NOMO-1 (cell line): ENCODE measurements at regions not wholly inside any gene's neighbourhood (a gene's known extent, or its start where the extent isn't known, plus 50 kb on each side); places are given as distances from the start of the nearest gene placed in this dataset.

ENCODE experiments used
- DNase-seq, 2 experiments: peaks; one replicate each; lab custom pipeline; 2025; ENCODE audit not compliant: unreplicated experiment in 2 of 2; lab: John Stamatoyannopoulos, UW

DNA sequence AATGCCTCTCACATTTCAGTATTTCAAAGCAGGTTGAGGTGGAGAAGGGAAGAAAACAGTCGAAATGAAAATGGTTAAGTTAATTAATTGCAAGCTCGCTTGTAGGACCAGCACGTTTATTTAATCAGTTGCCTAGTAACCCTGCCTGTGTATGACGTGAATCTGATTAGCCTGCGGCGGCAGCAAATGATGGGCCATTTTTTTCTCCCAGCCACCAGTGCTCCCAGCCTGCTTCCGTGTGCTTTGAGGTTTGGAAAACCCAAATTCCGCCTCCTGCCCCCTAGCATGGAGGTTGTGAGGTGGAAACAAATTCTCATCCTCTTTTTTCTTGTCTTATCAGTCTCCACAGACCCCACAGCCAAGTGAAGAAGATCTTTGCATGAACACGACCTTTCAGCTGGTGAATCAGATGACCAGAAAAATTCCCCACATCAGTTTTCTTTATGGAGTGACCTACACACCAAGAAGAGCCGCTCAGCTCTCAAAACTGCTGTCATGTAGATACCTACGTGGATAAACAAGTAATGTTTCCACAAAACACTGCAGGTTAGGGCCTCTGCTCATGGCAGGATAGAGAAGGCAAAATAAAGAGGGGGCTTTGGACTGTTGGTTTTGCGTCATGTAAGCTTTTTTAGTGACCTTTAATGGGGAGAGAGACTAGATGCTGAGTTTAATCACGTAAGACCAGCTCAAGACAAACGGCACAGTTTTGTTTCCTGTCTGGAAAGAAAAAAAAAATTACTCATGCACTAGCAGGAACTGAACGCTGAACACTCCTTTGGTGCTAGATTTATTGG lies 572.9 kb upstream of the NOX3 start:
- DNase-seq, result no peak

DNA sequence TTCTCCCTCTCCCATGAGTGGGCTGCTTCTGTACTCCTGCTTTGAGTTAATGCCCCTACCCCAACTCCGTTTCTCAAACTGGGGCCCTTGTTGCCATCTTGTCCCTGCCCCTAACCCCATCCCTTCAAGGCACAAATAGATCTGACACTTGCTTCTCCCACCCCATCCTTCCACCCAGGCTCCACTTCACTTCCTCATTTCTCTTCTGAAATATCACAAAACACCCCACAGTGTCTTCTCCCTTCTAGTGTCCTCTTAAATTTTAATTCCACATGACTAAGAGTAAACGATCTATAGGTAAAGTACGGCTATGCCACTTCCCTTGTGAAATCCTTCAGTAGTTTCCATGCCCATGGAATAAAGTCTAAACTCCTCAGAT lies 571.6 kb upstream of the NOX3 start:
- no peak for DNase-seq

DNA sequence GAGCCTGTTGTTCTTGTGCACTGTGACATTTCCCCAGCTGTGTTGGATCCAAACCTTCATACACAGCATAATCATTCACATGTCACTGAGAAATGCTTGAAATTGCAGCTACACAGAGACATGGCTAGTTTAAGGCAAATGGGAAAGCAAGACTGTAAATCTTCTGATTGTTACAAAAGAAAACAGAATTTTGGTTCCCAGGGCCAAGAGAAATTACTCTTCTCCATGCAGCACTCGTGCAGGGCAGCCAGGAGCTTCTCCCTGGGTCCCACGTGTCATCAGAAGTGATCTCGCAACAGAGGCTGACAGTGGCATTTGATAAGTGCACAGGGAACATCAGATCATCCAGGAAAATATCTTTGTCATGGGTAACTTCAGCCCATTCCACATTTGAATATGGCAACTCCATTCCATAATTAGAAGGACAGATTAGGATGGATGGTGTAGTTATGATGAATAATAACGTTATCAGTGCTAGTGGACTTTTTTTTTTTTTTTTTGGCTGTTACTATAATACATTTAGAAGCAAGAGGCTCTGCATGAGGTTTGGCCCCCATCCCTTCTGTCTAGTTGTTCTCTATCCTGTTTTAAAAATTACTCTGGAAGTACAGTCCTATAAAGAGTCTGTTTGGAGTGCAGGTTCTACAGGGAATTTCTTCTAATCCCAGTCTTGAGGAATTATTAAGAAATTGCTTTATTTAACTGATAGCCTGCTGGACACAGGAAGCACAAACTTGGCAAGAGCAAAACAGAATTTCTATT lies 571.0 kb upstream of the NOX3 start:
- no peak for DNase-seq

DNA sequence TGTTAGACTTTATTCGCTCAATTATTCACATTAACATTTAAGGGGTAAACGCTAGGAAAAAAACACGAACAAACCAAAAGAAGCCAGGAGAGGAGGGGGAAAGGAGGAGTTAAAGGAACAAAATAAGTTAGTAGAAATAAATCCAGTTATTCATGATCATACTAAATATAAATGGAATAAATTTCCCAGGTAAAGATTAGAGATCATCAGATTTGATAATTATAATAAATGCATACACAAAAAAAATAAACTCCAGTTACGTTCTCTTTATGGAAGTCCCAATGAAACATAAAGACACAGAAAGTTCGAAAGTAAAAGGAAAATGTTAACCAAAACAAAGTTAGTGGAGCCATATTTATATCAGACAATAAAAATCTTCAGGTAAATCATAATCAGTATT lies 568.7 kb upstream of the NOX3 start:
- DNase-seq, result no peak

DNA sequence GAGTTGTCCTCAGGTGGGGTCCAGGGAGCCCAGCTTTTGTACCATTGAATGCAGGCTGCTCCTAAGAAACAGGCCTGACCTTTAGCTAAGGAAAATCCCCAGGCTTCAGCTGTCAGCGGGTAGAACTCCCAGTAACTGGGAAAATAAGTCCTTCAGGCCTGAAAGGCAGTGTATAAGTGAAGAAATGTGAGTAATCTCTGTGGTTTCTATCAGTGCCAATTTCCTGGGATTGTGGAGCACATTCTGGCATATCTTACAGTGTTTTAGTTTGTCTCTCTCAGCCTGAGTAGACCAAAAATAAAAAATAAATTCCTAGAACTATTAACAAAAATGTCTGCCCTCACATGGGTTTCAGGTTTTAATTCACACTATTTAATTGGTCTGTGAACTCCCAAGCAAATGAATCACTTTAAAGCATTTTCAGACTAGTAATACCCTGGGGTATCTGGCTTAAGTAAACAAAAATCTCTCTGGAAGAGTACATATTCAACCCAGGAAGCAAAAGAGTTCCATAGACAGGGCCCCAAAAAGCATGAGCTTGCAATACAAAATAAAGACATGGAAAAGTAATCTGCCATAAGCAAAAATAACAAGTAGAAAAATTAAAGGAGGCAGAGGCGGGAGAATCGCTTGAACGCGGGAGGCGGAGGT lies 566.2 kb upstream of the NOX3 start:
- DNase-seq, result no peak

DNA sequence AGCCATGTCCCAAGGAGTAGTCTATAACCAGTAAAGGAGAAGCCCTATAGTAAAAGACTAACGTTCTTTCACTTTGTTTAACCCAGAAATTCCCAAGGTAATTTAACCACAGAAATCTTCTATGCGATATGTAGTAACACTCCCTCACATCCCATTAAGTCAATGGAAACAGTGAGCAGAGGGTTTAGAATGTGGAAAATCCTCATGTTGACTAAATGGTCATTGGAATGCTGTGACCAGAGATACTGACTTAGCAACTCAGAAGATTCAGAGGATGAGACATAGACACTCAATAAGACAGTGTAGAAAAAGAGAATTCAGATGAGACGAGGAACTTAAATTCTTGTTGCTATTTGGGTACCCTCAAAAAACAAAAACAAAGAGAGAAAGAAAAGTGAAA lies 562.2 kb upstream of the NOX3 start:
- DNase-seq, result no peak

DNA sequence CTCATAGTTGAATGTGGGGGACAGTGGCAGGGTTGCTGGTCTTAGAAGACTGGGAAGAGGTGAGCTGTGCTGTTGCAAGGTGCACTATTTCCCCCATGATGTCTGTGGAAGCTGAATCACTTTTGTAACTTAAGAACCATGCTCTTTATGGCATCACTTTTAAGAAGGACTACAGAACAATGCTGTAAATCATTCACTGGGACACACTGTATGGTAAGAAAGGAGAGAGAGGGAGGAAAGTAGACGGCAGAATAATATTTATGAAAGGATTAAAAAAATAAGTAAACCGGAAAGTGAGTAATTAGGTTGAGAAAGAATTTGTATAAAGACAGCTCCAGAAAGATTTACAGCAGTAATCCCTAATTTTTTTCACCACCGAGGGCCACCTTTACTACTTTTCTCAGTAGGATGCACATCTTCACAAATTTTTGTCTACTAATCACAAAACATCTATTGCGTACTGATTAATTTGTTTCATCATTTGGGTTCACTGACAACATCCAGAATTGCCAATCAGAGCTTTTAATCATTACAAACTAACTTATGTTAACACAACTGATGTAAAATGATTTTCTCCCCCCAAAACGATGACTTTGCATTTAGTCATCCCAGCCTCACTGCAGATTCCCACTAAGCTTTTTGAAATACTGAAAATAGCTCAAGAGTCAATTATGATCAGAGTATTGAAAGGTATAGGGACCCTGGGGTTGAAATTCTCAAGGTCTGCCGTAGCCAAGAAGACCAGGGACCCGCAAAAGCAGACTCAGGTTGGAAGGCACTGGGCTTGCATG lies 560.7 kb upstream of the NOX3 start:
- no peak for DNase-seq

DNA sequence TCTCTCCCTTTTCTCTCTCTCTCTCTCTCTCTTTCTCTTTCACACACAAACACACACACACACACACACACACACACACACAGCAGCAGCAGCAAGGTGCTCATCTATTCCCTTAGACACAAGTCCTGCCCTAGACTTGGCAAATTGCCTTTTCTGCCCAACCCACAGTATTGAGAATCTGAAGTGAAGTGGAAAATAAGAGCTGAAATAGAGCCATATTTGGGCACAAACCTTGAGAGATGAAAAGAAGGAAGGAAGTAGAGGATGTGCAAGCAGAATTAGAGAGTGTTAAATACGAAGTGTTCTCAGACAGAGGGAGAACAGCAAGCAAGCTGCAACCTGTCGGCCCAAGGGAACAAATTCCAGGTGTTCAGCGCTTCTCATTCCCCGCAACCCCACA lies 557.5 kb upstream of the NOX3 start:
- DNase-seq, result no peak

DNA sequence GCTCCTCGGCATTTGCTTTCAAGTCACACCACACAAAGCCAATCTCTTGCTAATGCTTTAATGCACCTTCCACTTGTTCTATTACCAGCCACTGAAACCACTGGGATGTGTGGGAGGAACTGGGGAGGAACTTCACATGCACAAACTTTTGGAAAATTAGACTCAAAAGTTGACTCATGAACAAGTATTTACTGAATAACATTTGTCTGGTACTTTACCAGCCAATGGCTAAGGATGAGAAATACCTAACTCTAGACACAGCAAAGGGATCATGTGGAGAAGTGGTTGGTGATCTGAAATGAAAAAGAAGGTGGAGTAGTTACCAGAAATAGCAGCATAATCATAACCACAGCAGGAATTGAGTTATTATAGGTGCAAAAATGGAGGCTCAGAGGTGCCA lies 554.0 kb upstream of the NOX3 start:
- DNase-seq, result no peak

DNA sequence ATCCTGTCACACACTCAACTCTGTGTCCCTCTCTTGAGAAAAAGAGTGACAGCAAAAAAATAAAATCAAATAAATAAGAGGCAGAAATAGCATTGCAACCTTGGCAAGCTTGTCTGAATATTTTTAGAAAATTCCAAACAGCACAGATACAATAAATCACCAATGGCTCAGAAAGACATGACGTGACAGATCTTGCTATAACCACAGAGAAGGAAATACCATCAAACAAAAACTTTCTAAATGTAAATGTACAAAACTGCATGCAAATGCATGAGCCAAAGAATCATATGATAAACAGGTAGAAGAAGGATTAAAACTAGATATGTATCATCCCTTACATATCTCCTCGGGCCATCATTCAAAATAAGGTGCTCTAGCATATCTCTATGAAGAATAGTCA lies 549.2 kb upstream of the NOX3 start:
- DNase-seq, result no peak

DNA sequence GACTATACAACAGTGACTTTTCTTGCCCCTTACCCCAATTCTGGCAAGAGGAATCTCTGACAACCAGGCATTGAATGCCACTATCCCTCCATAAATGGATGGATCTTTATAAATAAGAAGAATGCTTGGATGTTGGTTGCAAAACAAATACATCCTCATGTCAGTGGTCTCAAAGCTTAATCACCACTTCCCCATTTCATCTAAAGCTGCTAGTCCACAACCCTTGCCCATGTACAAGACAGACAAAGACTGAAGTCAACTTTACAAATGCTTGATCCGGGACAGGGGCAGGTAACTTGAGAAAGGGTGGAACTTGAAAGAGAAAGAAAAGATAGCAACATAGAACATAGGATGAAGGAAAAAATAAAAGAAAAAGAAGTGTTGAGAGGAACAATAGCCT lies 540.5 kb upstream of the NOX3 start:
- no peak for DNase-seq

DNA sequence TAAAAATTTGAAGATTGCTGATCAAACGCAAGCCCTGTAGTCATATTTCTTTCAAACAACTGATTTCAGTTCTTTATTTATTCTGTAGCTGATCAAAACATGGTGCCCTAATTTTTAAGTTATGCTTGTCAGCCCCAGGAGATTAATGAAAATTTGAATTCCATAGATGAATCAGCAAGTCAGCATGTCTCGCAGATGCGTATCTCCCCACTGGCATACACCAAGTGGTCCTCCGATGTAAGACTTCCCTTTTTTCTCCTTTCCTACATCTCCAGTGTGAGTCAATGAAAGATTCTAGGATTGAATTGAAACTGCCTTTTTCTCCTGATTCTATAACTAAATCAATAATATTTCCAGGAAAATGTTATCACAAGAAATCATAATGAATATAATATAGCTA lies 539.6 kb upstream of the NOX3 start:
- DNase-seq, result no peak

DNA sequence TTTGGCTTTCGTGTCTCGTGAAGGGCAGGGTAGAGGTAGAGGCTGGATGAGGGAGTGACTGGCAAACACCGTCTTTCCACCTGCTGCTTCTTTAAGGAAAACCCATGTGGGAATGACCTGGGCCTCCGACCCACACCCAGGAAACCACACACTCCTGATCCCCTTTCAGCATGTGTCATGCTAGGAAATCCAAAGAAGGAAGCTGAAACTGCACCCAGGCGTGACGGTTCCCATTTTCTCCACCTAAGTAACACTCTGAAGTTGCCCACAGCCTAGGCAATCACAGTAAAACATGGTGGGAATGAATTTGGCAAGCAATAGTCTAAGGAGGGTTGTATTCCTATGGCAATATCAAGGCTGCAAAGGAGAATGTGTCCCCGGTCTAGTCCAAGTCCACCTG lies 538.4 kb upstream of the NOX3 start:
- DNase-seq, result no peak

DNA sequence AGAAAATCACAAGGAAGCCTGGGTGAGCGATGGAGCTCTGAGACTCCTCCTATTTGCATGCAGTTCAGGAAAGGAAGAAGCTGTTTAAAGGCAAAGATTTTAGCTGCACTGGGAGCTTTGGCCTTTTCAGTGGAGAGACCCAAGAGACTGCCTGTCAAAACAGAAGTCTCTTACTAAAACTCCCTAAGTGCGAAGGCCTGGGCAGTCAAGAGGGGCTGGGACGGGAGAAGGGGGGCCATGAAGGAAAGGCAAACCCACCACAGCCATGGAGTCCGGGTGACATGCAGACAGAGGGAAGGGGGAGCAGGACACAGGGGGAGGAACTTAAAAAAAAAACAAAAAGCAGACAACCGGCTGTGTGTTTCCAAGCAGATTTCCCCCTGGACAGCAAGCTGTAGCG lies 537.6 kb upstream of the NOX3 start:
- DNase-seq, result no peak

DNA sequence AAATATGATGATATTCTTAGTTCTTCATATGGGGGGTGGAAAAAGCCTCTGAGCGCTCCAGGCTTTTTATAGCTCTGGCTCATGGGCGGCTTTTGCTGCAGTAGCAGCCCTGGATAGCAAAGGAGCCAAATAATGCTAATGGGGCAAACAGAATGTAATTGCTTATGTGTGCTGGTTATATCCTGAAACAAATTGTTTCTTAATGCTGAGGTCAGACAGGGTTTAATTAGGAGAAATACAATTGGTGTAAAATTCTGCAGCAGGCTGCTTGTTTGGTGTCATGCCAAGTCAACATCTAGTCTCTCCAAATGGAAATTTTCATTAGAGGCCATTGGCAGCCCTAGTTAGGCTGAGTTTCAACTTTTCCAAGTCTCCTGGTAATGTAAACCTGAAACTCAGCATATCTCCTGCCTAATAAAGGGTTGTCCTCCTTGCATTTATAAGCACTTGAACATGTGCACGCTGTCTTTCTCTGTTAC lies 530.1 kb upstream of the NOX3 start:
- DNase-seq, result no peak

DNA sequence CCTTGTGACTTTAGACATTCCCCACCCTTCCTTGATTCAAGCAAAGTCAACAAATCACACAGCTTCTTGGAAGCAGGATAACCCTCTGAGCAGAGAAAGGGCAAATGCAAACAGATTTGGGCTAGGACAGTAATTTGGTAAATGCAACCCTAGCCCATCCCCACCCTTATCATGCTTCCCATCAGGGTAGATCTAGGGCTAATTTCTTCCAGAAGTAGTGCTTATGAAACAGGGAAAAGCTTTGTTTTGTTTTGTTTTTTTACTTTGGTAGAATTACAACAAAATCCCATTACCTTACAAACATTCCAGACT lies 525.1 kb upstream of the NOX3 start:
- DNase-seq, result no peak

DNA sequence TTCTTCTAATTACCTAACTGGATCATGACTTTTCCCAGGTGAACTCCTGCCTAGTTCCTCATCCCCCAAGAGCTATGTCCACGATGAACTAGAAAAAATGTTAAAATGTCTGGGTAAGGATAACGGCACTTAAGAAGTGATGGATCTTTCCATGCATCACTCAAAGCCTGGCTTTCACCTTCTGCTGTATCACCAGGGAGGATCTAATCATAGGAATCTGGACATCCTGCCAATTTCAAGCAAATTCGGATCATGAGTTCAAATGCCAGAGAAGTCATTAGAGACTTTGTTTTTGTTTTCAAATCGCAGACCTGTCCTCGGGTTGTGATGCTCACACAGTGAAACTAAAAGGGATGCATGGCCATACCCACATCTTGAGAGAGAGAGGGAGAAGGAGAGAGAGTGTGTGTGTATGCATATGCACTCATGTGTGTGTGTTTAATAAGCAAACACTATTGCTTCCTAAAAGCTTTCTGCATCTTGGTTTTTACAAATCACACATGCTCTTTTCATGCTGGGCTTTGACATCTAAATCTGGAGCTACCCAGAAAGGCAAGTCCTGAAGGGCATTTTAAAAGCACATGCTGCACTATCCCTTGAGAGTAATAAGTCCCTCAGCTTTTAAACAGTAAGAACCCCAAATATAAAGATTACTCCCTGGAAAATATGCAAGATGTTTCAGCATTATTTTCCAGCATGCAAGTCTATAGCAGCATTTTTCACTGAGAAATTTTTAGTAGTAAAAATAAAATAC lies 524.6 kb upstream of the NOX3 start:
- DNase-seq, result no peak

DNA sequence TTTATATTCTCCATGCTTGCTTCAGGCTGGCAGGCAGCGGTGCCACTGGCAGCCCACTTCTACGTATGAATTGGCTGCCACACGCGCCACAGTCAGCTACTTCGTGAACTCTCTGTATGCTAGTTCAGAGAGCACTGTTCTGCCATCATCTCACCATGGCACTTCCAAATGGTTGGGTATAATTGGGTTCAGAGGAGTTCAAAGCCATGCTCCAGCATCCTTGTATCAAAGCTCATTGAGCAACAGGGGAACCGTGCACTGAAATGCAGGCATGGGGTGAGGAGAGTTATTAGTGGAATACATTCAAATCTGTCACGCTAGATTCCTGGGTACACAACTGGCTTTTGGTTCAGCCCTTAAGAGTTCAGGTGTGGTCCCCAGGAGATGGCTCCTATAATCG lies 519.9 kb upstream of the NOX3 start:
- no peak for DNase-seq

DNA sequence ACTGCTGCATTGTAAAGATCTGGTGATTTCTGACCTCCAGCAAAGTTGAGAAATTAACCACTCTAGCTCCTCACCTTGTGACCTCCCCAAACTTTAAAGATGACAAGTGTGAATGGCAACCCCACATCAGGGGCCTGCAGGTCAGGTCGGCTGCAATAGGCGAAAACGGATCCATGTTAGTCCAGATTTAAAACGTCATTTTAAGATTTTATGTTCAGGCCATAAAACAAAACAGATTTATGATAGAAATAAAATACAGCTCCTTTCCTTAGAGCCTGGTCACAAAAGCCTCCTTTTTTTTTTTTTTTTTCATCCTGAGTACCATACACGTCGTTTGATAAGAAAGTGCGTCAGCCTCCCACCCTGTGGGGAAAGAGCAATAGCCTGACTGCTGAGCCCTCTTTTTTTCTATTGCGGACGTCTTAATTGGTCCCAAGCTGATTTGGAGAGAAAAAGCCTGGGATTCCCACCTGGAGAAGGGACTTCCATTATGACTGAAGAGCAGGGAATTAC lies 519.2 kb upstream of the NOX3 start:
- DNase-seq, result no peak

DNA sequence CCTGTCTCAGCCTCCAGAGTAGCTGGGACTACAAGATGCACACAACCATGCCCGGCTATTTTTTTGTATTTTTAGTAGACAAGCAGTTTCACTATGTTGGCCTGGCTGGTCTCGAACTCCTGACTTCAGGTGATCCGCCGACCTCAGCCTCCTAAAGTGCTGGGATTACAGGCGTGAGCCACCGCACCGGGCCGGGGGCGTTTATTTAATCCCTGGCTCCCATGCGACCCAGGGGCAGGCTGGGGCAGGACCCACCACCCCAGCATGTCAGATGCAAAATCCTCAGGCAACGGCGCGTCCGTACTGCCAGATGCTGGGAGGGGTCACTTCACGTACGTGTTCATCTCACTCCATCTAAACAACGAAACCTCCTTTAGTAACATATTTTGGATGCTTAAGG lies 518.7 kb upstream of the NOX3 start:
- no peak for DNase-seq
